WTC11 (cell line): ENCODE measurements at regions not wholly inside any gene's neighbourhood (a gene's known extent, or its start where the extent isn't known, plus 50 kb on each side); places are given as distances from the start of the nearest gene placed in this dataset.
"Not testable (repeated sequence)": the region's sequence is repeated elsewhere in the genome, so short reads cannot be mapped to it uniquely, and the experiment has no call there.

ENCODE experiments used
- CTCF ChIP-seq: fragments of 200-600 bp; IDR thresholded peaks from 2 replicates; pipeline ENCODE4 v1.8.0; 2022; ENCODE audit warnings: antibody characterized with exemption
- ETV6 ChIP-seq: sonication (generic); formaldehyde crosslinking; IDR thresholded peaks from 2 replicates; pipeline ENCODE4 v1.8.1; 2022; ENCODE audit warnings: mild to moderate bottlenecking, missing genetic modification reagents
- FOXJ3 ChIP-seq: sonication (generic); formaldehyde crosslinking; IDR thresholded peaks from 2 replicates; pipeline ENCODE4 v1.9.0; 2021; ENCODE audit warnings: missing genetic modification reagents, mild to moderate bottlenecking, borderline replicate concordance
- KAT7 ChIP-seq: sonication (generic); formaldehyde crosslinking; IDR thresholded peaks from 2 replicates; pipeline ENCODE4 v1.8.1; 2023; ENCODE audit warnings: missing genetic modification reagents, mild to moderate bottlenecking, borderline replicate concordance
- MAX ChIP-seq: sonication (generic); formaldehyde crosslinking; IDR thresholded peaks from 2 replicates; pipeline ENCODE4 v1.8.0; 2022; ENCODE audit warnings: mild to moderate bottlenecking, missing genetic modification reagents
- USF1 ChIP-seq: sonication (generic); formaldehyde crosslinking; IDR thresholded peaks from 2 replicates; pipeline ENCODE4 v1.8.0; 2022; ENCODE audit warnings: mild to moderate bottlenecking, missing genetic modification reagents

GRCh38 chr9:87041553-87042235 lies 94.4 kb upstream of the GAS1 start:
- TF ChIP-seq CTCF; ETV6 (CRISPR knock-in tag); KAT7; USF1 (CRISPR knock-in tag); MAX; FOXJ3: not testable (repeated sequence)
